DMS53 (cell line): ENCODE measurements at regions not wholly inside any gene's neighbourhood (a gene's known extent, or its start where the extent isn't known, plus 50 kb on each side); places are given as distances from the start of the nearest gene placed in this dataset.
"Not testable (repeated sequence)": the region's sequence is repeated elsewhere in the genome, so short reads cannot be mapped to it uniquely, and the experiment has no call there.

Experiments used
- DNase-seq: peaks from one replicate; lab custom pipeline; 2025; lab: John Stamatoyannopoulos, UW

DNA sequence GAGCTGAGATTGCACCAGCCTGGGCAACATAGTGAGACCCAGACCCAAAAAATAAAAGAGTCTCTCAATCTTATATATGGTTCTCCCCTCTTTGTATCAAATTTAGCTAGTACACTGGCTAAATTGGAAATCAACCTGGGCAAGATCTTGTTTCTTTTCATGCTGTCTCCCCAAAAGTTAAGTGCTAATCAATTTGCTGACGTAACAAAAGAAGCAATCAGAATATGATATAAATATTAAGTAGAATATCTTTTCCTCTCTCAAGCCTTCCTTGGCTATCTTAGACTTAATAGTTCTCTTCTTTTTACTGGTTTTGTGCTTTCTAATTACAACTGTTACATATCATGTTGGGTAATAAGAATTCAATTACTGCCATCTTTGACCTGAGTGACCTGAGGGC lies 258.9 kb downstream of the KCNRG start:
- no peak for DNase-seq

DNA sequence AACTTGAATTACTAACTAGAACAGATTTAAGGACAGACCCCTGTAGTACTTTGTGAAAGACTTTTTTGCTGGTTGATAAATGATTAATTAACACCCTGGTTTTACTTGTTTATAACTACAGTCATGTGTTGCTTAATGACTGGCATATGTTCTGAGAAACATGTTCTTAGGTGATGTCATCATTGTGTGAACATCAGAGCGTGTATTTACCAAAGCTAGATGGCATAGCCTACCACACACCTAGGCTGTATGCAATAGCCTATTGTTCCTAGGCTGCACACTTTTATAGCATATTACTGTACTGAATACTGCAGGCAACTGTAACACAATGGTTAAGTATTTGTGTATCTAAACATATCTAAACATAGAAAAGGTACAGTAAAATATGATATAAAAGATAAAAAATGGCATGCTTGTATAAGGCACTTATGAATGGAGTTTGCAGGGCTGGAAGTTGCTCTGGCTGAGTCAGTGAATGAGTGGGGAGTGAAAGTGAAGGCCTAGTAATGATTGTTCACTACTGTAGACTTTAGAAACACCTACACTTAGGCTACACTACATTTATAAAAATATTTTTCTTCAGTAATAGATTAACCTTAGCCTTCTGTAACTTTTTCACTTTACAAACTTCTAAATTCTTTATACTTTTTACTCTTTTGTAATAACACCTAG lies 260.3 kb downstream of the KCNRG start:
- peak; percentile 83 for DNase-seq

DNA sequence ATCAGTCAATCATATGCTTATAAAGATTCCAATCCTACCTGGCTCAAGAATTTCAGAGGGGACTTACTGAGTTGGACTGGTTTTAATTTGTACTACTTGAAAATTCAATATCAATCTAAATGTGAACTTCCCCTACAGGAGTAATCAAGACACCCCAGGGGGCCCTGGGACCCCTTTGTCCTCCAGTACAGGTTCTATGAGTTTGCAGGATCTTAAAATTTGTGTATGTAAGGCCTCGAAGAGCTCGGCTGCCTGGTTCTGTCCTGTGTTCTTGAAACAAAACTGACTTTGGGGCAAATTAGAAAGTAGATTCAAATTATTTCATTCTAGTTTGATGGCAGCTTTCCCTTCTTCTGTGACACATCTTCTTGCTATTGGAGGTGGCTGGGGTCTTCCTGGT lies 261.3 kb downstream of the KCNRG start:
- no peak for DNase-seq

DNA sequence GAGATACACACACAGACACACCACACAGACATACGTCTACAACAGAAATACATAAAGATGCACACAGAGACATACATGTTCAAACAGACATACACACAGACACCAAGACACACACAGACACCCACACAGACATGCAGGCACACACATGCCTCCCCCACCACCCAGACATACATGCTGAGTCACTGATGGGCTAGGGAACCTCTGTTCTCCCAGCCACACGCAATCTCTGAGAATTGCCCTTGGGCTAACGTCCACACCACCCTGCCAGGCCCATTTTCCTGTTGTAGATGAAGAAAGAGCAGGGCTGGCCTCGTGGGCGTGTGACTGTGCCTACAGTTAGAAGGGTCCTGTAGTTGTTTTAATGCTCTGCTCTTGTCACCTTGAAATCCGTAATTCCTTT lies 261.9 kb downstream of the KCNRG start:
- DNase-seq = no peak

GRCh38 chr13:50277906-50278305 lies 262.7 kb downstream of the KCNRG start:
- DNase-seq = no peak

- no peak for DNase-seq
Observed at GRCh38 chr13:50280441-50280937, 265.2 kb downstream of the KCNRG start.

- DNase-seq = no peak
Observed at GRCh38 chr13:50282016-50282415, 266.8 kb downstream of the KCNRG start.

DNA sequence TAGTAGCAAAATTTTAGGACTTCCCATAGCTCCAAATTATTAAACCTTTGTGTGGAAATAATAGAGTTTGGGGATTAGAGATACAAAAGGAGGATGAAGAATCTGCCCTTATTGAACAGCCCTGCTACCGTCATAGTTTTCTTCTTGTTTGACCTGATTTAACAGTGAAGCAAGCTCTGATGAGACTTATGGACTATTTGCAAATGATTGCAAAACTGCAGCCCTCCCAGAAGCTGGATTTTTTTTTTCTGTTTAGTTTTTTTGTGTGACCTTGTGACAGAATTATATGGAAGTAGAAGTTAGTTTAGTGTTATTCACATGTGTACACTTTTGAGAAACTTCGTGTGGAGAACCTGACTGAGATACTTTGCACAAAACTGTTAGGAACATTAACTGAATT lies 267.8 kb downstream of the KCNRG start:
- no peak for DNase-seq

DNA sequence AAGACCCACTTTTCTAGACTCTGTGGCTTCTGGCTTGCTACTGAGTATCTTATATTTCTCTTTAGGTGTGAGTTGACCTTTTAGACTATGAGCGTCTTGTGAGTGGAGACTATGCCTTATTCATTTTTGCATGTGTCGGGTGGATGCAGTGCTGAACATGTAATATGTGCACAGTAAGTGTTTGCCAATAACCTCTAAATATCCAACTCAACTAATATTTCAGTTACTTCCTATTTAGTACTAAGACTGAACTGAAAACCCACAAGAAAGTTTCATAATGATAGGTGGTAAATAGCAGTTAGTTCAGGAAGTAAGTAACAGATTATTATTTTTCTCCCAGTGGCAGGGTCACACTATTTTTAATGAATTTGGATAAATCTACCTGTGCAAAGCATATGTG lies 269.3 kb downstream of the KCNRG start:
- DNase-seq = no peak

GRCh38 chr13:50285283-50285682 lies 270.0 kb downstream of the KCNRG start:
- DNase-seq = no peak

- DNase-seq = no peak
Observed at GRCh38 chr13:50286324-50286723, 271.1 kb downstream of the KCNRG start.

DNA sequence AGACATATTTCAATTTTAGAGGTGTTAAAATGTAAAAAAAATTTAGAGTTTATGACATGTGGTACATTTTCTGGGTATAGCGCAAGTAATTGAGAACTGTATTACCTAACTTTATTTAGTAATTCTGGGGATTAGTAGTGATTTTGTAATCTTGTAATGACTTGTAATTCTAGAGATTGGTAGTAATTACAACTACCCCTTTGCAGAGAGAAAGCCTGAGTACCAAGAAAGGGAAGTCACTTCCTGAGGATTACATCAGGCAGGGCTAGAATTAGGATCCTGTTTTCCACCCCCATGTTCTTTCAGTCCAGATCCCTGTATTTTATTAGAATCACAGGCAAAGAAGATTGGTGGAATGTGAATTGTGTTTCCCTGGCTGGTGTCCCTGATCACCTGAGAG lies 274.9 kb downstream of the KCNRG start:
- no peak for DNase-seq

DNA sequence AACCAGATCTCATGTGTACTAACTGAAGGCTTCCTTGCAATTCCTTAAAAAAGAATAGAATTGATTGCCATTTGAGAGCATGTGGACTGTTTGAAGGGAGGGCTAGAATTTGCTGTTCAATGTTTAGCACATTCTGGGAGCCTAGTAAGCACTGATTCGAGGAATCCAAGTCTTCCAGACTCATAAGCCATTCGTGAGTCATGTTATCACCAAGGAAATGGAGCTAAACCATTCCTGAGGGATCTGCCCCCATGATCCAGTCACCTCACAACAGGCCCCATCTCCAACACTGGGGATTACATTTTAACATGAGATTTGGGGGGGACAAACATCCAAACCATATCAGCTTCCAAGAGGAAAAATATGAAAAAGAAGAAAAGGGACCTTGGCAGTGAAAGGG lies 276.4 kb downstream of the KCNRG start:
- no peak for DNase-seq

DNA sequence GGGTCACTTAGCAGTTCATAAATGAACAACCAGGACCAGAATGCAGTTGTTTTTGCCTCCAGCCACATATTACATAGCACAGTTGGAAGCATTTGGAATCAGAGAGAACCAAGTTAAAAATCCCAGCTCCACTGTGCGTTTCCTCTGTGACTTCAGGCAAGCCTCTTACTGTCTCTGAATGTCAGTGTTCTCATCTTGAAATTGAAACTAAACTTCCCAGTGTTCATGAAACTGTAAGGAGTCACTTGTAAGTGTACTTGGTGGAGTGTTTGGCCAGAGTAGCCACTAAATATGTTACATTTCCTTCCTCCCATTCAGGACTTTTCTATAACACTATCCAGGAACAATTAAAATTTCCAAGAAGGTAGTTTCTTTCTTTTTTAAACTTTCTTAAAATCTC lies 276.8 kb downstream of the KCNRG start:
- no peak for DNase-seq

DNA sequence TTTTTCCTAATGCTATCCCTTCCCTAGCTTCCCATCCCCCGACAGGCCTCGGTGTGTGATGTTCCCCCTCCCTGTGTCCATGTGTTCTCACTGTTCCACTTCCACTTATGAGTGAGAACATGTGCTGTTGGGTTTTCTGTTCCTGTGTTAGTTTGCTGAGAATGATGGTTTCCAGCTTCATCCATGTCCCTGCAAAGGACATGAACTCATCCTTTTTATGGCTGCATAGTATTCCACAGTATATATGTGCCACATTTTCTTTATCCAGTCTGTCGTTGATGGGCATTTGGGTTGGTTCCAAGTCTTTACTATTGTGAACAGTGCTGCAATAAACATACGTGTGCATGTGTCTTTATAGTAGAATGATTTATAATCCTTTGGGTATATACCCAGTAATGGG lies 279.2 kb downstream of the KCNRG start:
- not testable (repeated sequence) for DNase-seq

GRCh38 chr13:50299546-50300249 lies 284.5 kb downstream of the KCNRG start:
- DNase-seq = no peak

GRCh38 chr13:50303963-50304721 lies 288.9 kb downstream of the KCNRG start:
- no peak for DNase-seq

DNA sequence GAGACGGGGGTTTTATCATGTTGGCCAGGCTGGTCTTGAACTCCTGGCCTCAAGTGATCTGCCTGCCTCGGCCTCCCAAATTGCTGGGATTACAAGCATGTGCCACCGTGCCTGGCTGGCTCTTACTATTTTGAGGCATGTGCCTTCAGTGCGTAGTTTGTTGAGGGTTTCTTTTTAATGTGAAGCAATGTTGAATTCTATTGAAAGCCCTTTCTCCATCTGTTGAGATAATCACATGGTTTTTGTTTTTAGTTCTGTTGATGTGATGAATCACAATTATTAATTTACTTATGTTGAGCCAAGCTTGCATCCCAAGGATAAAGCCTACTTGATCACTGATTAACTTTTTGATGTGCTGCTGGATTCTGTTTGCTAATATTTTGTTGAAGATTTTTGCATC lies 290.9 kb downstream of the KCNRG start:
- no peak for DNase-seq

- DNase-seq = no peak
Observed at GRCh38 chr13:50309318-50309717, 294.1 kb downstream of the KCNRG start.

- no peak for DNase-seq
Observed at GRCh38 chr13:50309882-50310594, 294.8 kb downstream of the KCNRG start.

GRCh38 chr13:50310734-50311133 lies 295.5 kb downstream of the KCNRG start:
- DNase-seq = no peak

DNA sequence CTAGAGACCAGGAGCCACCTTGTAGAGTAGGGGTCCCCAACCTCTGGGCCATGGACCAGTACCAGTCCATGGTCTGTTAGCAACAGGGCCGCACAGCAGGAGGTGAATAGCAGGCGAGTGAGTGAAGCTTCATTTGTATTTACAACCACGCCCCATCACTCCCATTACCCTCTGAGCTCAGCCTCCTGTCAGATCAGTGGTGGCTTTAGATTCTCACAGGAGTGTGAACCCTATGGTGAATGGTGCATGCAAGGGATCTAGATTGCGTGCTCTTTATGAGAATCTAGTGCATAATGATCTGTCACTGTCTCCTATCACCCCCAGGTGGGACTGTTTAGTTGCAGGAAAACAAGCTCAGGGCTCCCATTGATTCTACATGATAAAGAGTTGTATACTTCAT lies 303.6 kb downstream of the KCNRG start:
- DNase-seq = peak; percentile 19
